ENCODE measurements at regions not wholly inside any gene's neighbourhood (a gene's known extent, or its start where the extent isn't known, plus 50 kb on each side); places are given as distances from the start of the nearest gene placed in this dataset.
"Not testable (repeated sequence)": the region's sequence is repeated elsewhere in the genome, so short reads cannot be mapped to it uniquely, and the experiment has no call there.

GRCh38 chrX:27136325-27136724 lies 326.8 kb downstream of the PPP4R3C start:
- no peak for DNase-seq

GRCh38 chrX:27132862-27133261 lies 330.3 kb downstream of the PPP4R3C start:
- DNase-seq: no peak

- DNase-seq: not testable (repeated sequence)
Observed at GRCh38 chrX:27087176-27087575, 376.0 kb downstream of the PPP4R3C start.

- no peak for DNase-seq
Observed at GRCh38 chrX:27086237-27086636, 376.9 kb downstream of the PPP4R3C start.

- no peak for DNase-seq
Observed at GRCh38 chrX:27085346-27085745, 377.8 kb downstream of the PPP4R3C start.

- DNase-seq: no peak
Observed at GRCh38 chrX:27078371-27078770, 384.8 kb downstream of the PPP4R3C start.

- no peak for DNase-seq
Observed at GRCh38 chrX:27057883-27058282, 405.3 kb downstream of the PPP4R3C start.

GRCh38 chrX:27039332-27039731 lies 423.8 kb downstream of the PPP4R3C start:
- DNase-seq: no peak

- no peak for DNase-seq
Observed at GRCh38 chrX:27008486-27008885, 454.7 kb downstream of the PPP4R3C start.

GRCh38 chrX:26999634-27000033 lies 463.5 kb downstream of the PPP4R3C start:
- no peak for DNase-seq

GRCh38 chrX:26958261-26958660 lies 504.9 kb downstream of the PPP4R3C start:
- no peak for DNase-seq

- DNase-seq: no peak
Observed at GRCh38 chrX:26954029-26954428, 509.1 kb downstream of the PPP4R3C start.

GRCh38 chrX:26952213-26952612 lies 510.9 kb downstream of the PPP4R3C start:
- no peak for DNase-seq

- no peak for DNase-seq
Observed at GRCh38 chrX:26927419-26927818, 535.7 kb downstream of the PPP4R3C start.

- no peak for DNase-seq
Observed at GRCh38 chrX:26925088-26925487, 538.1 kb downstream of the PPP4R3C start.

- DNase-seq: no peak
Observed at GRCh38 chrX:26922278-26922677, 540.9 kb downstream of the PPP4R3C start.

- DNase-seq: no peak
Observed at GRCh38 chrX:26918631-26919030, 544.5 kb downstream of the PPP4R3C start.

- DNase-seq: no peak
Observed at GRCh38 chrX:26916991-26917390, 546.1 kb downstream of the PPP4R3C start.

- no peak for DNase-seq
Observed at GRCh38 chrX:26915064-26915463, 548.1 kb downstream of the PPP4R3C start.

GRCh38 chrX:26914232-26914631 lies 548.9 kb downstream of the PPP4R3C start:
- no peak for DNase-seq

- DNase-seq: not testable (repeated sequence)
Observed at GRCh38 chrX:26911785-26912184, 551.4 kb downstream of the PPP4R3C start.

- DNase-seq: no peak
Observed at GRCh38 chrX:26909728-26910127, 553.4 kb downstream of the PPP4R3C start.

- DNase-seq: no peak
Observed at GRCh38 chrX:26908218-26908617, 554.9 kb downstream of the PPP4R3C start.

- no peak for DNase-seq
Observed at GRCh38 chrX:26889574-26889973, 573.6 kb downstream of the PPP4R3C start.

GRCh38 chrX:26873736-26874135 lies 589.4 kb downstream of the PPP4R3C start:
- DNase-seq: no peak

- DNase-seq: no peak
Observed at GRCh38 chrX:26871967-26872366, 591.2 kb downstream of the PPP4R3C start.
